Lung (tissue), 11 donors: ENCODE measurements at regions not wholly inside any gene's neighbourhood (a gene's known extent, or its start where the extent isn't known, plus 50 kb on each side); places are given as distances from the start of the nearest gene placed in this dataset.

Experiments used
- ATAC-seq: fragments of 200-7000 bp; cut with Tn5 transposase; one replicate; pipeline ENCODE4 v1.9.1; 2020; ENCODE audit warnings: moderate number of reproducible peaks; ENCODE audit not compliant: insufficient read depth, low FRiP score
- DNase-seq, 3 donors: peaks; one replicate each; pipeline ENCODE4 v3.0.0-alpha.2; 2013 to 2017
- H3K27ac ChIP-seq, 2 donors: one replicate each; pipeline ENCODE4 v1.5.1; 2013; ENCODE audit warnings: mild to moderate bottlenecking in 2 of 2, moderate library complexity in 2 of 2, control low read depth in 1 of 2, inconsistent platforms in 1 of 2, low read depth in 1 of 2, low read length in 1 of 2
- H3K27me3 ChIP-seq, 3 donors: one replicate each; pipeline ENCODE4 v1.5.1; 2013; ENCODE audit warnings: low read length in 2 of 3; ENCODE audit not compliant: control insufficient read depth in 3 of 3, insufficient read depth in 3 of 3
- H3K36me3 ChIP-seq, 4 donors: one replicate each; pipeline ENCODE4 v1.5.1; 2013; ENCODE audit warnings: low read length in 4 of 4, mild to moderate bottlenecking in 1 of 4, moderate library complexity in 1 of 4; ENCODE audit not compliant: control insufficient read depth in 4 of 4, insufficient read depth in 4 of 4
- H3K4me1 ChIP-seq, 5 donors: one replicate each; pipeline ENCODE4 v1.5.1; 2013; ENCODE audit warnings: low read length in 5 of 5, mild to moderate bottlenecking in 2 of 5, moderate library complexity in 1 of 5; ENCODE audit not compliant: control insufficient read depth in 5 of 5, insufficient read depth in 5 of 5
- H3K4me3 ChIP-seq: one replicate; pipeline ENCODE4 v1.5.1; 2013; ENCODE audit warnings: mild to moderate bottlenecking, control low read depth, moderate library complexity
- H3K9ac ChIP-seq, 2 donors: one replicate each; pipeline ENCODE4 v1.5.1; 2013; ENCODE audit warnings: low read length in 2 of 2, control low read depth in 1 of 2; ENCODE audit not compliant: insufficient read depth in 1 of 2
- H3K9me3 ChIP-seq, 4 donors: one replicate each; pipeline ENCODE4 v1.5.1; 2013; ENCODE audit warnings: low read length in 3 of 4, mild to moderate bottlenecking in 1 of 4, moderate library complexity in 1 of 4; ENCODE audit not compliant: control insufficient read depth in 4 of 4, insufficient read depth in 3 of 4
- CTCF ChIP-seq: IDR thresholded peaks from 2 replicates; pipeline ENCODE4 v1.5.1; 2012; ENCODE audit warnings: mild to moderate bottlenecking; ENCODE audit errors: control extremely low read depth, extremely low read depth
- WGBS, 2 donors: extraction: QIAGEN DNeasy Blood & Tissue Kit; methylation state at CpG; one replicate each; pipeline ENCODE4 v1.1.7; 2013; 5-methylcytosine and 5-hydroxymethylcytosine counted together
- donor health status: control.
- donor health status: control.
- donor health status: Bipolar disorder and iron deficiency.
- donor health status: healthy.
- donor health status: DM: yes; HTN: yes; CAD: no.

GRCh38 chr1:87905651-87906050, 577.0 kb downstream of the LMO4 start:
- TF ChIP-seq CTCF: no peak
- H3K36me3 ChIP-seq: no peaks in the 10 kb centered on the region
- ATAC-seq (no peak), DNase-seq (no peak)
- WGBS, 2 donors: 74 to 82% methylated on average over 4 of the region's 4 CpGs
- no peaks in the 10 kb centered on the region for H3K9me3 ChIP-seq
- H3K27ac ChIP-seq: no peak overlapping the region
- H3K4me3 ChIP-seq: no peak overlapping the region
- peaks cover 0 to 16% (median 6%) of the 10 kb centered on the region in 5 donors for H3K4me1 ChIP-seq
- no peak overlapping the region for H3K9ac ChIP-seq
- no peaks in the 10 kb centered on the region for H3K27me3 ChIP-seq

- ATAC-seq: no peak
- Histone ChIP-seq H3K9ac (no peak overlapping the region), H3K9me3 (no peaks in the 10 kb centered on the region), H3K36me3 (no peaks in the 10 kb centered on the region), H3K27me3 (no peaks in the 10 kb centered on the region), H3K27ac (no peak overlapping the region), H3K4me3 (no peak overlapping the region), H3K4me1 (peaks cover 0 to 16% (median 6%) of the 10 kb centered on the region in 5 donors)
- DNase-seq: no peak
- no peak for TF ChIP-seq CTCF
- WGBS, 2 donors: 90 to 95% methylated on average over 3 of the region's 3 CpGs
Observed at GRCh38 chr1:87906078-87906477, 577.4 kb downstream of the LMO4 start.

DNA sequence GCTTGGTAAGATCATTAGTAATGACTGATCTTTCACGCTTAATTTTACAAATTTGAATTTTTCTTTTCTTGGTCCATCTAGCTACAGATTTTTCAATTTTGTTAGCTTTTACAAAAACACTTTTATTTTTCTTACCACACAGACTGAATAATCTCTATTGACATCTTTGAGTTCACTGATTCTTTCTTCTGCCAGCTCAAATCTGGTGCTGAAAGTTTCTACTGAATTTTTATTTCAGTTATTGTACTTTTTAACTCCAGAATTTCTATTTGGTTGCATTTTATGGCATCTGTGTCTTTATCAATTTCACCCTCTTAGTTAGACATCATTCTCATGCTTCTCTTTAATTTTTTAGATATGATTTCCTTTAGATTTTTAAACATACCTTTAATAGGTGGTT, 584.7 kb downstream of the LMO4 start:
- 96 to 99% methylated on average over 1 of the region's 1 CpG for WGBS, 2 donors
- no peak for TF ChIP-seq CTCF
- no peak overlapping the region for H3K9ac ChIP-seq
- DNase-seq (no peak), ATAC-seq (no peak)
- no peak overlapping the region for H3K27ac ChIP-seq
- no peaks in the 10 kb centered on the region for H3K36me3 ChIP-seq
- H3K9me3 ChIP-seq: peaks cover 0 to 5% (median 0%) of the 10 kb centered on the region in 4 donors
- H3K27me3 ChIP-seq: no peaks in the 10 kb centered on the region
- no peak overlapping the region for H3K4me3 ChIP-seq
- H3K4me1 ChIP-seq: no peaks in the 10 kb centered on the region

GRCh38 chr1:87914396-87914795, 585.7 kb downstream of the LMO4 start:
- Histone ChIP-seq H3K4me1 (no peaks in the 10 kb centered on the region), H3K4me3 (no peak overlapping the region), H3K9me3 (peaks cover 0 to 5% (median 0%) of the 10 kb centered on the region in 4 donors), H3K36me3 (no peaks in the 10 kb centered on the region), H3K9ac (no peak overlapping the region), H3K27ac (no peak overlapping the region), H3K27me3 (no peaks in the 10 kb centered on the region)
- DNase-seq: no peak
- TF ChIP-seq CTCF: no peak
- ATAC-seq: no peak
